Muscle of leg (tissue), 3 donors: ENCODE measurements at regions not wholly inside any gene's neighbourhood (a gene's known extent, or its start where the extent isn't known, plus 50 kb on each side); places are given as distances from the start of the nearest gene placed in this dataset.
A peak's percentile ranks its signal among the peaks of the same experiment; 100 is the strongest.
"Not testable (repeated sequence)": the region's sequence is repeated elsewhere in the genome, so short reads cannot be mapped to it uniquely, and the experiment has no call there.

ENCODE experiments used
- DNase-seq: peaks from one replicate; pipeline ENCODE4 v3.0.0; 2013
- H3K27ac ChIP-seq: one replicate; pipeline ENCODE4 v1.5.1; 2013; ENCODE audit warnings: mild to moderate bottlenecking, low read length, control low read depth
- H3K27me3 ChIP-seq: one replicate; pipeline ENCODE4 v1.6.1; 2013; ENCODE audit warnings: low read length; ENCODE audit not compliant: control insufficient read depth, insufficient read depth
- H3K36me3 ChIP-seq: one replicate; pipeline ENCODE4 v1.6.1; 2013; ENCODE audit warnings: low read length; ENCODE audit not compliant: control insufficient read depth, insufficient read depth
- H3K4me1 ChIP-seq: one replicate; pipeline ENCODE4 v1.6.1; 2013; ENCODE audit warnings: low read length; ENCODE audit not compliant: control insufficient read depth, insufficient read depth
- H3K4me3 ChIP-seq: one replicate; pipeline ENCODE4 v1.5.1; 2013; ENCODE audit warnings: low read length, control low read depth
- H3K9me3 ChIP-seq: replicated peaks from 2 replicates; pipeline ENCODE4 v1.6.1; 2013; ENCODE audit warnings: low read depth, low read length; ENCODE audit not compliant: control insufficient read depth
- WGBS: methylation state at CpG from one replicate; pipeline ENCODE4 v1.1.5; 2013; ENCODE audit warnings: missing lambda C conversion rate; ENCODE audit not compliant: insufficient coverage; 5-methylcytosine and 5-hydroxymethylcytosine counted together

GRCh38 chr12:67716817-67717216 lies 68.3 kb downstream of the DYRK2 start:
- DNase-seq, result peak; percentile 52
- Histone ChIP-seq H3K27ac (no peak overlapping the region), H3K4me3 (no peak overlapping the region)

GRCh38 chr12:67719303-67719702 lies 70.8 kb downstream of the DYRK2 start:
- DNase-seq, H3K9me3 ChIP-seq, H3K36me3 ChIP-seq, H3K4me3 ChIP-seq, H3K27ac ChIP-seq, H3K27me3 ChIP-seq: not testable (repeated sequence)
- WGBS, result 56% methylated on average over 16 of the region's 30 CpGs
- peaks cover 11% of the 10 kb centered on the region for H3K4me1 ChIP-seq

More at GRCh38 chr12:67716817-67717216, 68.3 kb downstream of the DYRK2 start:
- no peaks in the 10 kb centered on the region for H3K27me3 ChIP-seq
- H3K36me3 ChIP-seq, result no peaks in the 10 kb centered on the region
- no peaks in the 10 kb centered on the region for H3K9me3 ChIP-seq
- no CpG with 5 or more reads among the region's 1 CpG for WGBS
- peaks cover 11% of the 10 kb centered on the region for H3K4me1 ChIP-seq

- Histone ChIP-seq H3K4me3 (no peak overlapping the region), H3K9me3 (no peaks in the 10 kb centered on the region), H3K27ac (peak overlapping the region; percentile 69), H3K36me3 (no peaks in the 10 kb centered on the region), H3K4me1 (peaks cover 11% of the 10 kb centered on the region), H3K27me3 (no peaks in the 10 kb centered on the region)
- DNase-seq, result peak; percentile 81
- no CpG with 5 or more reads among the region's 3 CpGs for WGBS
Measured at GRCh38 chr12:67720351-67720856, 71.9 kb downstream of the DYRK2 start.

GRCh38 chr12:67721248-67721647 lies 72.7 kb downstream of the DYRK2 start:
- peaks cover 11% of the 10 kb centered on the region for H3K4me1 ChIP-seq
- WGBS, result 78% methylated on average over 3 of the region's 4 CpGs
- DNase-seq, result peak; percentile 64

GRCh38 chr12:67722296-67722695 lies 73.8 kb downstream of the DYRK2 start:
- WGBS, result no CpG with 5 or more reads among the region's 1 CpG
- H3K27ac ChIP-seq, result no peak overlapping the region

More at GRCh38 chr12:67721248-67721647, 72.7 kb downstream of the DYRK2 start:
- H3K4me3 ChIP-seq, result no peak overlapping the region
- H3K27me3 ChIP-seq, result no peaks in the 10 kb centered on the region
- no peaks in the 10 kb centered on the region for H3K9me3 ChIP-seq
- peak overlapping the region; percentile 42 for H3K27ac ChIP-seq
- no peaks in the 10 kb centered on the region for H3K36me3 ChIP-seq

GRCh38 chr12:67726868-67727267 lies 78.3 kb downstream of the DYRK2 start:
- Histone ChIP-seq H3K4me3 (no peak overlapping the region), H3K4me1 (no peaks in the 10 kb centered on the region), H3K9me3 (no peaks in the 10 kb centered on the region), H3K27ac (no peak overlapping the region), H3K36me3 (no peaks in the 10 kb centered on the region), H3K27me3 (no peaks in the 10 kb centered on the region)
- no peak for DNase-seq
- WGBS, result no CpG with 5 or more reads among the region's 3 CpGs

More at GRCh38 chr12:67722296-67722695, 73.8 kb downstream of the DYRK2 start:
- no peaks in the 10 kb centered on the region for H3K27me3 ChIP-seq
- no peaks in the 10 kb centered on the region for H3K9me3 ChIP-seq
- peak; percentile 33 for DNase-seq
- no peaks in the 10 kb centered on the region for H3K36me3 ChIP-seq
- no peak overlapping the region for H3K4me3 ChIP-seq
- peaks cover 11% of the 10 kb centered on the region for H3K4me1 ChIP-seq

GRCh38 chr12:67727702-67728666 lies 79.4 kb downstream of the DYRK2 start:
- Histone ChIP-seq H3K27me3 (no peaks in the 10 kb centered on the region), H3K9me3 (no peaks in the 10 kb centered on the region), H3K4me1 (peaks cover 2% of the 10 kb centered on the region), H3K36me3 (no peaks in the 10 kb centered on the region), H3K4me3 (no peak overlapping the region), H3K27ac (no peak overlapping the region)
- WGBS, result 80% methylated on average over 1 of the region's 6 CpGs
- no peak for DNase-seq

GRCh38 chr12:67732857-67733256 lies 84.3 kb downstream of the DYRK2 start:
- H3K27ac ChIP-seq, result peak overlapping the region; percentile 85
- DNase-seq, result peak; percentile 78
- H3K4me1 ChIP-seq, result peaks cover 5% of the 10 kb centered on the region
- no peaks in the 10 kb centered on the region for H3K36me3 ChIP-seq
- H3K27me3 ChIP-seq, result no peaks in the 10 kb centered on the region
- 65% methylated on average over 2 of the region's 4 CpGs for WGBS
- H3K4me3 ChIP-seq, result no peak overlapping the region
- H3K9me3 ChIP-seq, result no peaks in the 10 kb centered on the region

GRCh38 chr12:67735868-67736267 lies 87.3 kb downstream of the DYRK2 start:
- DNase-seq, result no peak
- H3K4me3 ChIP-seq, result no peak overlapping the region
- WGBS, result 73% methylated on average over 2 of the region's 4 CpGs
- H3K36me3 ChIP-seq, result no peaks in the 10 kb centered on the region
- H3K9me3 ChIP-seq, result no peaks in the 10 kb centered on the region
- peaks cover 5% of the 10 kb centered on the region for H3K4me1 ChIP-seq
- no peaks in the 10 kb centered on the region for H3K27me3 ChIP-seq
- H3K27ac ChIP-seq, result no peak overlapping the region

- no peak overlapping the region for H3K27ac ChIP-seq
- no peaks in the 10 kb centered on the region for H3K27me3 ChIP-seq
- no peaks in the 10 kb centered on the region for H3K36me3 ChIP-seq
- no CpG with 5 or more reads among the region's 1 CpG for WGBS
- H3K9me3 ChIP-seq, result no peaks in the 10 kb centered on the region
- no peak for DNase-seq
- H3K4me1 ChIP-seq, result peaks cover 3% of the 10 kb centered on the region
- H3K4me3 ChIP-seq, result no peak overlapping the region
Measured at GRCh38 chr12:67740711-67741110, 92.2 kb downstream of the DYRK2 start.
